HepG2 (cell line): ENCODE measurements at regions not wholly inside any gene's neighbourhood (a gene's known extent, or its start where the extent isn't known, plus 50 kb on each side); places are given as distances from the start of the nearest gene placed in this dataset.

Experiments used
- POLR2A ChIP-seq, 2 experiments: IDR thresholded peaks; 2 replicates each; pipeline ENCODE4 v1.6.1; 2011; ENCODE audit warnings: low read depth in 2 of 2, low read length in 2 of 2, mild to moderate bottlenecking in 1 of 2, moderate library complexity in 1 of 2; ENCODE audit not compliant: insufficient read depth in 1 of 2
- TF ChIP-seq, protein P1 (sequence below): sonication (generic); formaldehyde crosslinking; IDR thresholded peaks from 2 replicates; pipeline ENCODE4 v1.5.0; 2020; ENCODE audit warnings: mild to moderate bottlenecking, missing genetic modification reagents, moderate library complexity

- TF ChIP-seq, protein P1, sequence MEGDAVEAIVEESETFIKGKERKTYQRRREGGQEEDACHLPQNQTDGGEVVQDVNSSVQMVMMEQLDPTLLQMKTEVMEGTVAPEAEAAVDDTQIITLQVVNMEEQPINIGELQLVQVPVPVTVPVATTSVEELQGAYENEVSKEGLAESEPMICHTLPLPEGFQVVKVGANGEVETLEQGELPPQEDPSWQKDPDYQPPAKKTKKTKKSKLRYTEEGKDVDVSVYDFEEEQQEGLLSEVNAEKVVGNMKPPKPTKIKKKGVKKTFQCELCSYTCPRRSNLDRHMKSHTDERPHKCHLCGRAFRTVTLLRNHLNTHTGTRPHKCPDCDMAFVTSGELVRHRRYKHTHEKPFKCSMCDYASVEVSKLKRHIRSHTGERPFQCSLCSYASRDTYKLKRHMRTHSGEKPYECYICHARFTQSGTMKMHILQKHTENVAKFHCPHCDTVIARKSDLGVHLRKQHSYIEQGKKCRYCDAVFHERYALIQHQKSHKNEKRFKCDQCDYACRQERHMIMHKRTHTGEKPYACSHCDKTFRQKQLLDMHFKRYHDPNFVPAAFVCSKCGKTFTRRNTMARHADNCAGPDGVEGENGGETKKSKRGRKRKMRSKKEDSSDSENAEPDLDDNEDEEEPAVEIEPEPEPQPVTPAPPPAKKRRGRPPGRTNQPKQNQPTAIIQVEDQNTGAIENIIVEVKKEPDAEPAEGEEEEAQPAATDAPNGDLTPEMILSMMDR (CRISPR knock-in tag) = no peak
- TF ChIP-seq POLR2A (IDR thresholded peaks at IDR 0.05; ENCODE audit: insufficient read depth in 1 of 2, low read depth in 2 of 2, low read length in 2 of 2) = no peak
These were observed 290.5 kb upstream of the ZSWIM2 start for GRCh38 chr2:187139469-187139868.
